GM23338 (cell line): ENCODE measurements at regions not wholly inside any gene's neighbourhood (a gene's known extent, or its start where the extent isn't known, plus 50 kb on each side); places are given as distances from the start of the nearest gene placed in this dataset.

Experiments used
- ATAC-seq: fragments of 200-7000 bp; cut with Tn5 transposase; 3 replicates; pipeline ENCODE4 v1.9.1; 2020
- DNase-seq: peaks from one replicate; pipeline ENCODE4 v3.0.0-alpha.2; 2015; ENCODE audit warnings: low spot score
- H2AFZ ChIP-seq: fragments of 200-600 bp; sonication (generic); 2 replicates; pipeline ENCODE4 v1.8.0; 2016; ENCODE audit warnings: antibody characterized with exemption, mild to moderate bottlenecking, moderate library complexity
- H3F3A ChIP-seq: fragments of 200-600 bp; sonication (generic); replicated peaks from 2 replicates; pipeline ENCODE4 v1.8.0; 2017; ENCODE audit warnings: antibody characterized with exemption, mixed run types, low read depth
- H3K27ac ChIP-seq: fragments of 200-600 bp; sonication (generic); 2 replicates; pipeline ENCODE4 v1.6.1; 2016; ENCODE audit warnings: low read depth
- H3K27me3 ChIP-seq: fragments of 200-600 bp; sonication (generic); 2 replicates; pipeline ENCODE4 v1.8.0; 2016; ENCODE audit warnings: mild to moderate bottlenecking, mixed run types, moderate library complexity; ENCODE audit not compliant: insufficient read depth
- H3K36me3 ChIP-seq: fragments of 200-600 bp; sonication (generic); 2 replicates; pipeline ENCODE4 v1.8.0; 2016; ENCODE audit warnings: mild to moderate bottlenecking; ENCODE audit not compliant: insufficient read depth
- H3K4me1 ChIP-seq: fragments of 200-600 bp; sonication (generic); 2 replicates; pipeline ENCODE4 v1.8.0; 2016; ENCODE audit warnings: mild to moderate bottlenecking, moderate library complexity; ENCODE audit not compliant: insufficient read depth
- H3K4me2 ChIP-seq: fragments of 200-600 bp; sonication (generic); 2 replicates; pipeline ENCODE4 v1.7.1; 2017; ENCODE audit warnings: mixed run types
- H3K4me3 ChIP-seq: fragments of 200-600 bp; sonication (generic); 2 replicates; pipeline ENCODE4 v1.6.1; 2016; ENCODE audit warnings: mixed run types
- H3K79me2 ChIP-seq: fragments of 200-600 bp; sonication (generic); replicated peaks from 2 replicates; pipeline ENCODE4 v1.8.0; 2017; ENCODE audit warnings: mild to moderate bottlenecking; ENCODE audit not compliant: insufficient read depth
- H3K9me2 ChIP-seq: fragments of 200-600 bp; sonication (generic); 2 replicates; pipeline ENCODE4 v1.8.0; 2017; ENCODE audit not compliant: insufficient read depth
- H4K20me1 ChIP-seq: fragments of 200-600 bp; sonication (generic); replicated peaks from 2 replicates; pipeline ENCODE4 v1.8.0; 2017; ENCODE audit warnings: mild to moderate bottlenecking; ENCODE audit not compliant: insufficient read depth
- H3K27ac Mint-ChIP-seq: 2 replicates; pipeline ENCODE4 v1.8.0; 2020; ENCODE audit warnings: inconsistent platforms, mild to moderate bottlenecking, moderate library complexity, mixed read lengths
- H3K27me3 Mint-ChIP-seq: 3 replicates; pipeline ENCODE4 v1.8.0; 2022; ENCODE audit warnings: low read depth, mild to moderate bottlenecking, moderate library complexity, mixed read lengths, inconsistent platforms; ENCODE audit not compliant: insufficient read depth, poor library complexity
- H3K36me3 Mint-ChIP-seq: 3 replicates; pipeline ENCODE4 v1.8.0; 2021; ENCODE audit warnings: low read depth, mild to moderate bottlenecking, inconsistent platforms, moderate library complexity, mixed read lengths
- H3K4me1 Mint-ChIP-seq: 3 replicates; pipeline ENCODE4 v1.8.0; 2020; ENCODE audit warnings: mild to moderate bottlenecking, inconsistent platforms, mixed read lengths
- H3K4me3 Mint-ChIP-seq: 3 replicates; pipeline ENCODE4 v1.8.0; 2021; ENCODE audit warnings: moderate library complexity, mild to moderate bottlenecking, inconsistent platforms, mixed read lengths
- H3K9me3 Mint-ChIP-seq: 3 replicates; pipeline ENCODE4 v1.8.0; 2020; ENCODE audit warnings: moderate library complexity, mild to moderate bottlenecking, inconsistent platforms, mixed read lengths
- CREB1 ChIP-seq: fragments of 250-450 bp; sonication (Bioruptor Pico); IDR thresholded peaks from 2 replicates; pipeline ENCODE4 v1.5.0; 2020; ENCODE audit warnings: low read depth, mild to moderate bottlenecking, moderate library complexity
- EZH2 ChIP-seq: fragments of 200-600 bp; sonication (generic); IDR thresholded peaks from one replicate; pipeline ENCODE4 v1.8.0; 2017; ENCODE audit warnings: antibody characterized with exemption, mild to moderate bottlenecking, low read depth; ENCODE audit not compliant: unreplicated experiment
- EZH2phosphoT487 ChIP-seq: fragments of 200-600 bp; sonication (generic); IDR thresholded peaks from one replicate; pipeline ENCODE4 v1.8.1; 2018; ENCODE audit warnings: antibody characterized with exemption; ENCODE audit not compliant: unreplicated experiment
- JUNB ChIP-seq: IDR thresholded peaks from one replicate; pipeline ENCODE4 v1.6.1; 2016; ENCODE audit warnings: antibody characterized with exemption; ENCODE audit not compliant: unreplicated experiment
- NANOG ChIP-seq: IDR thresholded peaks from 2 replicates; pipeline ENCODE4 v1.6.1; 2016; ENCODE audit warnings: antibody characterized with exemption, borderline replicate concordance
- POLR2AphosphoS5 ChIP-seq: IDR thresholded peaks from 2 replicates; pipeline ENCODE4 v1.6.1; 2016; ENCODE audit warnings: antibody characterized with exemption, low read depth
- STAT1 ChIP-seq: IDR thresholded peaks from one replicate; pipeline ENCODE4 v1.6.1; 2016; ENCODE audit warnings: antibody characterized with exemption; ENCODE audit not compliant: unreplicated experiment
- ZNF114 ChIP-seq: fragments of 250-450 bp; sonication (Bioruptor Pico); IDR thresholded peaks from 2 replicates; pipeline ENCODE4 v1.5.0; 2020; ENCODE audit warnings: mild to moderate bottlenecking, moderate library complexity
- ZNF331 ChIP-seq: fragments of 250-450 bp; sonication (Bioruptor Pico); IDR thresholded peaks from 2 replicates; pipeline ENCODE4 v1.5.0; 2020; ENCODE audit warnings: low read depth, mild to moderate bottlenecking, moderate library complexity
- TF ChIP-seq, protein P1 (sequence below): fragments of 250-450 bp; sonication (Bioruptor Pico); IDR thresholded peaks from 2 replicates; pipeline ENCODE4 v1.5.0; 2020; ENCODE audit warnings: mild to moderate bottlenecking, moderate library complexity
- TF ChIP-seq, protein P2 (sequence below): IDR thresholded peaks from one replicate; pipeline ENCODE4 v1.6.1; 2018; ENCODE audit warnings: antibody characterized with exemption; ENCODE audit not compliant: unreplicated experiment
- TF ChIP-seq, protein P3 (sequence below): IDR thresholded peaks from 2 replicates; pipeline ENCODE4 v1.6.1; 2016; ENCODE audit warnings: antibody characterized with exemption
- TF ChIP-seq, protein P4 (sequence below), 2 experiments: fragments of 200-600 bp in 1 of 2; sonication (generic) in 1 of 2; conservative IDR thresholded peaks; 2 replicates each; pipeline versions ENCODE4 v1.5.1 to v1.6.1; 2016 to 2017; ENCODE audit warnings: antibody characterized with exemption in 2 of 2, low read depth in 2 of 2, mild to moderate bottlenecking in 2 of 2, moderate library complexity in 1 of 2

DNA sequence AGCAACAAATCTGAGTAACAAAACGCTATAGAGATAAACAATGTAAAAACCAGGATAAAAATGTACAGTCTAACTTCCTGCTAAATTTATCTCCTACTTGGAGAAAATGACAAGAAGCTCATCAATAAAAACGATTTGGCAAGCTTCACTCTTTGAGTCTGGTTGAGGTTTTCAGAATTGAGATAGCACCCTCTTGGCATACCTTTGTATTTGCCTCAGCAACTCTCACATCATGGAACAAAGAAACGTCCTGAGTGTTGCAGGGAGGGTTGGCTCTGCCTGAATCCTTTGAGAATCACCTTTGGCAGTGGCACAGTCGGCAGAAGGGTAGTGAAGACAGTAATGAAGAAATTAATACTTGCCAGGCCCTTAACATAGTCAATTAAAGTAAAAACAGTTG is 430.6 kb downstream of the GRB14 start:
- DNase-seq (peak; percentile 15), ATAC-seq (peak; percentile 53; the same call in 2 of the 3 replicates)
- H3K4me3 Mint-ChIP-seq, result no peak overlapping the region
- H3K4me1 ChIP-seq, result no peaks in the 10 kb centered on the region
- H3K27me3 ChIP-seq, result no peaks in the 10 kb centered on the region
- H4K20me1 ChIP-seq, result no peaks in the 10 kb centered on the region
- H3K27ac ChIP-seq, result no peak overlapping the region
- no peaks in the 10 kb centered on the region for H3K9me2 ChIP-seq
- no peaks in the 10 kb centered on the region for H3K36me3 Mint-ChIP-seq
- H3K36me3 ChIP-seq, result no peaks in the 10 kb centered on the region
- no peaks in the 10 kb centered on the region for H3K4me1 Mint-ChIP-seq
- H3K9me3 Mint-ChIP-seq, result no peaks in the 10 kb centered on the region; the same call in 2 of the 3 replicates
- no peaks in the 10 kb centered on the region for H3K27me3 Mint-ChIP-seq
- no peaks in the 10 kb centered on the region for H3F3A ChIP-seq
- peak overlapping the region; percentile 60; the same call in 1 of the 2 replicates for H2AFZ ChIP-seq
- no peak overlapping the region for H3K4me3 ChIP-seq
- H3K79me2 ChIP-seq, result no peaks in the 10 kb centered on the region
- TF ChIP-seq, protein P1, sequence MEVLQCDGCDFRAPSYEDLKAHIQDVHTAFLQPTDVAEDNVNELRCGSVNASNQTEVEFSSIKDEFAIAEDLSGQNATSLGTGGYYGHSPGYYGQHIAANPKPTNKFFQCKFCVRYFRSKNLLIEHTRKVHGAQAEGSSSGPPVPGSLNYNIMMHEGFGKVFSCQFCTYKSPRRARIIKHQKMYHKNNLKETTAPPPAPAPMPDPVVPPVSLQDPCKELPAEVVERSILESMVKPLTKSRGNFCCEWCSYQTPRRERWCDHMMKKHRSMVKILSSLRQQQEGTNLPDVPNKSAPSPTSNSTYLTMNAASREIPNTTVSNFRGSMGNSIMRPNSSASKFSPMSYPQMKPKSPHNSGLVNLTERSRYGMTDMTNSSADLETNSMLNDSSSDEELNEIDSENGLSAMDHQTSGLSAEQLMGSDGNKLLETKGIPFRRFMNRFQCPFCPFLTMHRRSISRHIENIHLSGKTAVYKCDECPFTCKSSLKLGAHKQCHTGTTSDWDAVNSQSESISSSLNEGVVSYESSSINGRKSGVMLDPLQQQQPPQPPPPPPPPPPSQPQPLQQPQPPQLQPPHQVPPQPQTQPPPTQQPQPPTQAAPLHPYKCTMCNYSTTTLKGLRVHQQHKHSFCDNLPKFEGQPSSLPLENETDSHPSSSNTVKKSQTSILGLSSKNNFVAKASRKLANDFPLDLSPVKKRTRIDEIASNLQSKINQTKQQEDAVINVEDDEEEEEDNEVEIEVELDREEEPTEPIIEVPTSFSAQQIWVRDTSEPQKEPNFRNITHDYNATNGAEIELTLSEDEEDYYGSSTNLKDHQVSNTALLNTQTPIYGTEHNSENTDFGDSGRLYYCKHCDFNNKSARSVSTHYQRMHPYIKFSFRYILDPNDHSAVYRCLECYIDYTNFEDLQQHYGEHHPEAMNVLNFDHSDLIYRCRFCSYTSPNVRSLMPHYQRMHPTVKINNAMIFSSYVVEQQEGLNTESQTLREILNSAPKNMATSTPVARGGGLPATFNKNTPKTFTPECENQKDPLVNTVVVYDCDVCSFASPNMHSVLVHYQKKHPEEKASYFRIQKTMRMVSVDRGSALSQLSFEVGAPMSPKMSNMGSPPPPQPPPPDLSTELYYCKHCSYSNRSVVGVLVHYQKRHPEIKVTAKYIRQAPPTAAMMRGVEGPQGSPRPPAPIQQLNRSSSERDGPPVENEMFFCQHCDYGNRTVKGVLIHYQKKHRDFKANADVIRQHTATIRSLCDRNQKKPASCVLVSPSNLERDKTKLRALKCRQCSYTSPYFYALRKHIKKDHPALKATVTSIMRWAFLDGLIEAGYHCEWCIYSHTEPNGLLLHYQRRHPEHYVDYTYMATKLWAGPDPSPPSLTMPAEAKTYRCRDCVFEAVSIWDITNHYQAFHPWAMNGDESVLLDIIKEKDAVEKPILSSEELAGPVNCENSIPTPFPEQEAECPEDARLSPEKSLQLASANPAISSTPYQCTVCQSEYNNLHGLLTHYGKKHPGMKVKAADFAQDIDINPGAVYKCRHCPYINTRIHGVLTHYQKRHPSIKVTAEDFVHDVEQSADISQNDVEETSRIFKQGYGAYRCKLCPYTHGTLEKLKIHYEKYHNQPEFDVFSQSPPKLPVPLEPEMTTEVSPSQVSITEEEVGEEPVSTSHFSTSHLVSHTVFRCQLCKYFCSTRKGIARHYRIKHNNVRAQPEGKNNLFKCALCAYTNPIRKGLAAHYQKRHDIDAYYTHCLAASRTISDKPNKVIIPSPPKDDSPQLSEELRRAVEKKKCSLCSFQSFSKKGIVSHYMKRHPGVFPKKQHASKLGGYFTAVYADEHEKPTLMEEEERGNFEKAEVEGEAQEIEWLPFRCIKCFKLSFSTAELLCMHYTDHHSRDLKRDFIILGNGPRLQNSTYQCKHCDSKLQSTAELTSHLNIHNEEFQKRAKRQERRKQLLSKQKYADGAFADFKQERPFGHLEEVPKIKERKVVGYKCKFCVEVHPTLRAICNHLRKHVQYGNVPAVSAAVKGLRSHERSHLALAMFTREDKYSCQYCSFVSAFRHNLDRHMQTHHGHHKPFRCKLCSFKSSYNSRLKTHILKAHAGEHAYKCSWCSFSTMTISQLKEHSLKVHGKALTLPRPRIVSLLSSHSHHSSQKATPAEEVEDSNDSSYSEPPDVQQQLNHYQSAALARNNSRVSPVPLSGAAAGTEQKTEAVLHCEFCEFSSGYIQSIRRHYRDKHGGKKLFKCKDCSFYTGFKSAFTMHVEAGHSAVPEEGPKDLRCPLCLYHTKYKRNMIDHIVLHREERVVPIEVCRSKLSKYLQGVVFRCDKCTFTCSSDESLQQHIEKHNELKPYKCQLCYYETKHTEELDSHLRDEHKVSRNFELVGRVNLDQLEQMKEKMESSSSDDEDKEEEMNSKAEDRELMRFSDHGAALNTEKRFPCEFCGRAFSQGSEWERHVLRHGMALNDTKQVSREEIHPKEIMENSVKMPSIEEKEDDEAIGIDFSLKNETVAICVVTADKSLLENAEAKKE, result no peak
- TF ChIP-seq, protein P2, sequence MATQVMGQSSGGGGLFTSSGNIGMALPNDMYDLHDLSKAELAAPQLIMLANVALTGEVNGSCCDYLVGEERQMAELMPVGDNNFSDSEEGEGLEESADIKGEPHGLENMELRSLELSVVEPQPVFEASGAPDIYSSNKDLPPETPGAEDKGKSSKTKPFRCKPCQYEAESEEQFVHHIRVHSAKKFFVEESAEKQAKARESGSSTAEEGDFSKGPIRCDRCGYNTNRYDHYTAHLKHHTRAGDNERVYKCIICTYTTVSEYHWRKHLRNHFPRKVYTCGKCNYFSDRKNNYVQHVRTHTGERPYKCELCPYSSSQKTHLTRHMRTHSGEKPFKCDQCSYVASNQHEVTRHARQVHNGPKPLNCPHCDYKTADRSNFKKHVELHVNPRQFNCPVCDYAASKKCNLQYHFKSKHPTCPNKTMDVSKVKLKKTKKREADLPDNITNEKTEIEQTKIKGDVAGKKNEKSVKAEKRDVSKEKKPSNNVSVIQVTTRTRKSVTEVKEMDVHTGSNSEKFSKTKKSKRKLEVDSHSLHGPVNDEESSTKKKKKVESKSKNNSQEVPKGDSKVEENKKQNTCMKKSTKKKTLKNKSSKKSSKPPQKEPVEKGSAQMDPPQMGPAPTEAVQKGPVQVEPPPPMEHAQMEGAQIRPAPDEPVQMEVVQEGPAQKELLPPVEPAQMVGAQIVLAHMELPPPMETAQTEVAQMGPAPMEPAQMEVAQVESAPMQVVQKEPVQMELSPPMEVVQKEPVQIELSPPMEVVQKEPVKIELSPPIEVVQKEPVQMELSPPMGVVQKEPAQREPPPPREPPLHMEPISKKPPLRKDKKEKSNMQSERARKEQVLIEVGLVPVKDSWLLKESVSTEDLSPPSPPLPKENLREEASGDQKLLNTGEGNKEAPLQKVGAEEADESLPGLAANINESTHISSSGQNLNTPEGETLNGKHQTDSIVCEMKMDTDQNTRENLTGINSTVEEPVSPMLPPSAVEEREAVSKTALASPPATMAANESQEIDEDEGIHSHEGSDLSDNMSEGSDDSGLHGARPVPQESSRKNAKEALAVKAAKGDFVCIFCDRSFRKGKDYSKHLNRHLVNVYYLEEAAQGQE, result no peak
- TF ChIP-seq NANOG (no peak), JUNB (no peak), EZH2phosphoT487 (no peak), STAT1 (no peak), CREB1 (CRISPR knock-in tag) (no peak), EZH2 (no peak), ZNF114 (no peak), ZNF331 (CRISPR knock-in tag) (no peak), POLR2AphosphoS5 (no peak)
- TF ChIP-seq, protein P3, sequence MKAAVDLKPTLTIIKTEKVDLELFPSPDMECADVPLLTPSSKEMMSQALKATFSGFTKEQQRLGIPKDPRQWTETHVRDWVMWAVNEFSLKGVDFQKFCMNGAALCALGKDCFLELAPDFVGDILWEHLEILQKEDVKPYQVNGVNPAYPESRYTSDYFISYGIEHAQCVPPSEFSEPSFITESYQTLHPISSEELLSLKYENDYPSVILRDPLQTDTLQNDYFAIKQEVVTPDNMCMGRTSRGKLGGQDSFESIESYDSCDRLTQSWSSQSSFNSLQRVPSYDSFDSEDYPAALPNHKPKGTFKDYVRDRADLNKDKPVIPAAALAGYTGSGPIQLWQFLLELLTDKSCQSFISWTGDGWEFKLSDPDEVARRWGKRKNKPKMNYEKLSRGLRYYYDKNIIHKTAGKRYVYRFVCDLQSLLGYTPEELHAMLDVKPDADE, result no peak
- TF ChIP-seq, protein P4, sequence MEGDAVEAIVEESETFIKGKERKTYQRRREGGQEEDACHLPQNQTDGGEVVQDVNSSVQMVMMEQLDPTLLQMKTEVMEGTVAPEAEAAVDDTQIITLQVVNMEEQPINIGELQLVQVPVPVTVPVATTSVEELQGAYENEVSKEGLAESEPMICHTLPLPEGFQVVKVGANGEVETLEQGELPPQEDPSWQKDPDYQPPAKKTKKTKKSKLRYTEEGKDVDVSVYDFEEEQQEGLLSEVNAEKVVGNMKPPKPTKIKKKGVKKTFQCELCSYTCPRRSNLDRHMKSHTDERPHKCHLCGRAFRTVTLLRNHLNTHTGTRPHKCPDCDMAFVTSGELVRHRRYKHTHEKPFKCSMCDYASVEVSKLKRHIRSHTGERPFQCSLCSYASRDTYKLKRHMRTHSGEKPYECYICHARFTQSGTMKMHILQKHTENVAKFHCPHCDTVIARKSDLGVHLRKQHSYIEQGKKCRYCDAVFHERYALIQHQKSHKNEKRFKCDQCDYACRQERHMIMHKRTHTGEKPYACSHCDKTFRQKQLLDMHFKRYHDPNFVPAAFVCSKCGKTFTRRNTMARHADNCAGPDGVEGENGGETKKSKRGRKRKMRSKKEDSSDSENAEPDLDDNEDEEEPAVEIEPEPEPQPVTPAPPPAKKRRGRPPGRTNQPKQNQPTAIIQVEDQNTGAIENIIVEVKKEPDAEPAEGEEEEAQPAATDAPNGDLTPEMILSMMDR (conservative IDR thresholded peaks at IDR 0.05; ENCODE audit: low read depth in 2 of 2), result no peak
- no peak overlapping the region for H3K27ac Mint-ChIP-seq
- H3K4me2 ChIP-seq, result no peak overlapping the region
